Gastroesophageal sphincter (tissue), 4 donors: ENCODE measurements at regions not wholly inside any gene's neighbourhood (a gene's known extent, or its start where the extent isn't known, plus 50 kb on each side); places are given as distances from the start of the nearest gene placed in this dataset.
"Not testable (repeated sequence)": the region's sequence is repeated elsewhere in the genome, so short reads cannot be mapped to it uniquely, and the experiment has no call there.

ENCODE experiments used
- ATAC-seq: fragments of 150-250 bp; one replicate; pipeline ENCODE4 v1.9.1; 2016; ENCODE audit warnings: mild to moderate bottlenecking, moderate library complexity
- H3K27ac ChIP-seq, 4 donors: fragments of 200-600 bp; sonication (generic) in 3 of 4; 1 replicate in 3 of 4; 2 replicates in 1 of 4; pipeline ENCODE4 v1.5.1; 2016 to 2019
- H3K27me3 ChIP-seq: fragments of 200-600 bp; sonication (generic); one replicate; pipeline ENCODE4 v1.5.1; 2019
- H3K36me3 ChIP-seq, 2 donors: fragments of 200-600 bp; sonication (generic); one replicate each; pipeline ENCODE4 v1.5.1; 2019; ENCODE audit warnings: control low read depth in 1 of 2
- H3K4me1 ChIP-seq, 3 donors: fragments of 200-600 bp; sonication (generic); 1 replicate in 2 of 3; 2 replicates in 1 of 3; pipeline ENCODE4 v1.5.1; 2016 to 2019; ENCODE audit warnings: control low read depth in 2 of 3
- H3K4me3 ChIP-seq, 2 donors: fragments of 200-600 bp; sonication (generic); one replicate each; pipeline ENCODE4 v1.5.1; 2019; ENCODE audit warnings: mild to moderate bottlenecking in 1 of 2, moderate library complexity in 1 of 2
- H3K9me3 ChIP-seq, 3 donors: fragments of 200-600 bp; sonication (generic); one replicate each; pipeline ENCODE4 v1.5.1; 2017 to 2019; ENCODE audit warnings: control low read depth in 2 of 3
- CTCF ChIP-seq, 4 experiments: fragments of 200-600 bp in 2 of 4; fragments of 450-650 bp in 2 of 4; sonication (generic) in 1 of 4; IDR thresholded peaks; one replicate each; pipeline ENCODE4 v1.5.1; 2017 to 2019; ENCODE audit warnings: antibody characterized with exemption in 4 of 4, mild to moderate bottlenecking in 2 of 4, moderate library complexity in 2 of 4
- EP300 ChIP-seq: sonication (generic); formaldehyde crosslinking; IDR thresholded peaks from one replicate; pipeline ENCODE4 v1.6.1; 2017; ENCODE audit warnings: antibody characterized with exemption, mild to moderate bottlenecking
- POLR2A ChIP-seq, 2 donors: fragments of 450-650 bp; IDR thresholded peaks; one replicate each; pipeline ENCODE4 v1.6.1; 2017; ENCODE audit warnings: antibody characterized with exemption in 2 of 2, mild to moderate bottlenecking in 2 of 2, moderate library complexity in 1 of 2
- POLR2AphosphoS5 ChIP-seq: sonication (generic); formaldehyde crosslinking; IDR thresholded peaks from one replicate; pipeline ENCODE4 v1.6.1; 2017; ENCODE audit warnings: antibody characterized with exemption
- WGBS, 2 donors: methylation state at CpG; one replicate each; pipeline ENCODE4 v1.1.5; 2018; ENCODE audit warnings: low coverage in 1 of 2; 5-methylcytosine and 5-hydroxymethylcytosine counted together

DNA sequence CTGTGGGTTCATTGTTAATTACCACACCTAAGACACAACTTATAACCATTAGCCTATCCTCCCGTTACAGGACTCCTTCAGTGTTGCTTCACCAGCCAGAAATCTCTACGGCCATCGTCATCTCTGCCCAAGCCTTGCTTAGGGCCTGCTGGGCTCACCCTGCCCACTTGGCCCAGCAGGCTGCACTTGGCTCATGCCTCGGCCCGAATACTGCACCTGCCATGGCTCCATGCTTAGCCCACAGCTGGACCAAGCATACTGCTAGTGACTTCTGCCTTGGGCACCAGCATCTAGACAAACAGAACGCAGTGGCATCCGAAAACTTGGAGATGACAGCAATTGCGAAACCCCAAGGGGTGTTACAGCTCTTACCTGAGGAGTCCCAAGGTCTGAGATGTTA is 2336.0 kb upstream of the ACO1 start:
- no peaks in the 10 kb centered on the region for H3K27me3 ChIP-seq
- 94 to 100% methylated on average over 1 to 5 of the region's 8 CpGs for WGBS, 2 donors

DNA sequence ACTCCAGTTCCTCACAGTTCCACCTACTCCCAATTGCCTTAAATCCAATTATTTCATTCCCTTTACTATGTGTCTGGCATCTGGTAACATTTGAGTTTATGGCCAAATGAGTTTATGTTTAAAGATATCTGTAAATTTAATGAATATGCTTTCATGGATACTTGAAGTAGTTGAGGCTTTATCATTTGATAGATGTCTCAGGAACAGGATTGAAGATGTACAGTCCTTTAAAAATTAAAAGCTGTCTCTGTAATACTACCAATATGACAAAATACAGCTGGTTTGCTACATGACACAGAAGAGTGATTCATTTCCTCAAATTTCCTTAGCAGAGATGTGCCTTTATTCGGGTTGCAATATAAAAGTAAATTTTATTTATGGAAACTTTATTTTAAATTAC is 2326.0 kb upstream of the ACO1 start:
- no peak for ATAC-seq
- H3K27me3 ChIP-seq, result no peaks in the 10 kb centered on the region
- H3K36me3 ChIP-seq, result no peaks in the 10 kb centered on the region
- no peaks in the 10 kb centered on the region for H3K4me1 ChIP-seq
- H3K27ac ChIP-seq, result no peak overlapping the region
- 24 to 28% methylated on average over 1 of the region's 1 CpG for WGBS, 2 donors
- no peaks in the 10 kb centered on the region for H3K9me3 ChIP-seq
- TF ChIP-seq CTCF (IDR thresholded peaks at IDR 0.05) (no peak), POLR2AphosphoS5 (no peak), POLR2A (IDR thresholded peaks at IDR 0.05) (no peak), EP300 (no peak)
- H3K4me3 ChIP-seq, result no peak overlapping the region

More for the DNA sequence above, 2336.0 kb upstream of the ACO1 start:
- no peak for ATAC-seq
- no peaks in the 10 kb centered on the region for H3K36me3 ChIP-seq
- H3K4me1 ChIP-seq, result no peaks in the 10 kb centered on the region
- no peaks in the 10 kb centered on the region for H3K9me3 ChIP-seq
- TF ChIP-seq POLR2AphosphoS5, result no peak
- no peak for TF ChIP-seq EP300
- no peak for TF ChIP-seq POLR2A (IDR thresholded peaks at IDR 0.05)
- TF ChIP-seq CTCF (IDR thresholded peaks at IDR 0.05), result no peak
- no peak overlapping the region for H3K4me3 ChIP-seq
- no peak overlapping the region for H3K27ac ChIP-seq

GRCh38 chr9:30060976-30061375 is 2323.5 kb upstream of the ACO1 start:
- no peak for ATAC-seq
- Histone ChIP-seq H3K4me1 (no peaks in the 10 kb centered on the region), H3K9me3 (no peaks in the 10 kb centered on the region), H3K36me3 (no peaks in the 10 kb centered on the region), H3K27me3 (no peaks in the 10 kb centered on the region), H3K27ac (no peak overlapping the region), H3K4me3 (no peak overlapping the region)
- TF ChIP-seq EP300 (no peak), POLR2AphosphoS5 (no peak), CTCF (IDR thresholded peaks at IDR 0.05) (no peak), POLR2A (IDR thresholded peaks at IDR 0.05) (no peak)

DNA sequence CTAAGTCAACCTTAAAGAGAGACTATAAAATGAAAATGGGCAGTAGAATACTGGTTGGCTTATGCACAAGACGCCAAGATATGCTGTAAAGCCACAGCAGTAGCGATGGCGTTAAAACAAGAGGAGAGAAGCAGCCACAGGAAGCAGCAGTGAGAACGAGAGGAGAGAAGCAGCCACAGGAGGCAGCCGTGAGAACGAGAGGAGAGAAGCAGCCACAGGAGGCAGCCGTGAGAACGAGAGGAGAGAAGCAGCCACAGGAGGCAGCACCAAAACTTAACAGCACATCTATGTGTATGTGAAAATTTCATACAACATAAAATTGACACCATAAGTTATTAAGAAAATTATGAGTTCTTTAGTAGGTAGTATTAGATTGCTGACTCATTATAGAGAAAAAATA is 2318.6 kb upstream of the ACO1 start:
- Histone ChIP-seq H3K36me3 (no peaks in the 10 kb centered on the region), H3K9me3 (no peaks in the 10 kb centered on the region), H3K27ac (no peak overlapping the region), H3K4me3 (no peak overlapping the region), H3K4me1 (no peaks in the 10 kb centered on the region), H3K27me3 (no peaks in the 10 kb centered on the region)
- TF ChIP-seq CTCF (IDR thresholded peaks at IDR 0.05) (no peak), POLR2AphosphoS5 (no peak), EP300 (no peak), POLR2A (IDR thresholded peaks at IDR 0.05) (no peak)
- 65 to 86% methylated on average over 8 of the region's 8 CpGs for WGBS, 2 donors
- no peak for ATAC-seq

- H3K4me3 ChIP-seq, H3K9me3 ChIP-seq, H3K27me3 ChIP-seq, ATAC-seq, H3K4me1 ChIP-seq, H3K27ac ChIP-seq, H3K36me3 ChIP-seq: not testable (repeated sequence)
- 81 to 100% methylated on average over 2 to 3 of the region's 3 CpGs for WGBS, 2 donors
Observed at GRCh38 chr9:30069236-30069635, 2315.2 kb upstream of the ACO1 start.

GRCh38 chr9:30075022-30075421 is 2309.4 kb upstream of the ACO1 start:
- no peaks in the 10 kb centered on the region for H3K36me3 ChIP-seq
- WGBS, 2 donors, result 82 to 84% methylated on average over 15 of the region's 15 CpGs
- ATAC-seq, result no peak
- H3K4me1 ChIP-seq, result no peaks in the 10 kb centered on the region
- no peak overlapping the region for H3K4me3 ChIP-seq
- TF ChIP-seq CTCF (IDR thresholded peaks at IDR 0.05) (no peak), POLR2A (IDR thresholded peaks at IDR 0.05) (no peak), EP300 (no peak), POLR2AphosphoS5 (no peak)
- H3K27ac ChIP-seq, result no peak overlapping the region
- H3K27me3 ChIP-seq, result no peaks in the 10 kb centered on the region
- H3K9me3 ChIP-seq, result no peaks in the 10 kb centered on the region
